ENCODE measurements at regions not wholly inside any gene's neighbourhood (a gene's known extent, or its start where the extent isn't known, plus 50 kb on each side); places are given as distances from the start of the nearest gene placed in this dataset.

DNA sequence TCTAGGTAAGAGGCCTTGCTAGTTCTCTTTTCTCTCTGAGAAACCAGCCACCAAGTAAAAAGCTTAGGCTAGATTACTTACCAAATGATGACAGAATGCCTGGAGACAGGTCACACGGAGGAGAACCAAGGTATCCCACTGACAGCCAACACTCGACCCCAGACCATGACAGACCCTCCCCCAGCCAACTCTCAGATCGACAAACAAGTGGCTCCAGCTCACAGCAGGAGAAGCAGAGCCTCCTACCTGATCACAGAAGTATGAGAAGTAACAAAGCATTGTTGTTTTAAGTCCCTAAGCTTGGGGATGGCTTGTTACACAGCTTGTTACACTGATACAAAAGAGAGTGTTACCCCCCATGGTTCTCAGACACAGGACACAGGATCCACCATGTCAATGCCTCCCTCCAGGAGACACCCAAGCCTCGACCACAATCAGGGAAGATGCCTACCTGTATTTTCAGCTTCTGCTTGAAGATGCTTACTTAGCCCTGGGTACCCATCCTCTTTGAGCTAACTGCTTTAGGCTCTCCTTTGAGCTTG is 423.8 kb upstream of the JARID2 start (continued):
- TF ChIP-seq, protein P1, sequence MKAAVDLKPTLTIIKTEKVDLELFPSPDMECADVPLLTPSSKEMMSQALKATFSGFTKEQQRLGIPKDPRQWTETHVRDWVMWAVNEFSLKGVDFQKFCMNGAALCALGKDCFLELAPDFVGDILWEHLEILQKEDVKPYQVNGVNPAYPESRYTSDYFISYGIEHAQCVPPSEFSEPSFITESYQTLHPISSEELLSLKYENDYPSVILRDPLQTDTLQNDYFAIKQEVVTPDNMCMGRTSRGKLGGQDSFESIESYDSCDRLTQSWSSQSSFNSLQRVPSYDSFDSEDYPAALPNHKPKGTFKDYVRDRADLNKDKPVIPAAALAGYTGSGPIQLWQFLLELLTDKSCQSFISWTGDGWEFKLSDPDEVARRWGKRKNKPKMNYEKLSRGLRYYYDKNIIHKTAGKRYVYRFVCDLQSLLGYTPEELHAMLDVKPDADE (IDR thresholded peaks at IDR 0.05) = no peak
- TF ChIP-seq STAT1 (IDR thresholded peaks at IDR 0.05; ENCODE audit: unreplicated experiment) = no peak

DNA sequence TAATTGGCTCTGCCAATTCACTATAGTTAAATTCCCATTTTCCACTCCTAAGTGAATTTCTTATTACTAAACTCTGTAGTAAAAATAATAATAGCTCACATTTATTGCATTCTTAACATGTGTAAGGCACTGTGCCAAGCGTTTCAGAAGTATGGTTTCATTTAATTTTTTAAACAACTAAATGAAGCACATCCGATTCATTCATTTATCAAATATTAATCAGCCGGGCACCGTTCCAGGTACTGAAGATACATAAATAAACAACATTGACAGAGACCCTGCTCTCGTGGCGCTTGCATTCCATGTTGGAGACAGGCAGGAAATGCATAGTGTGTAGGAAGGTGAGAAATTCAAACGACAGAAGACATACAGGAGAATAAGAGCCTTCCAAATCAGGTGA is 423.2 kb upstream of the JARID2 start:
- H3K4me1 ChIP-seq (ENCODE audit: insufficient read depth) = peaks cover 41% of the 10 kb centered on the region
- H3K36me3 ChIP-seq (ENCODE audit: insufficient read depth) = no peaks in the 10 kb centered on the region
- Mint-ChIP-seq H3K4me3 (no peak overlapping the region), H3K4me1 (peaks cover 41% of the 10 kb centered on the region), H3K36me3 (ENCODE audit: low read depth) (no peaks in the 10 kb centered on the region; the same call in 1 of the 3 replicates), H3K27ac (no peak overlapping the region), H3K9me3 (no peaks in the 10 kb centered on the region), H3K27me3 (ENCODE audit: insufficient read depth, low read depth, poor library complexity) (peaks cover 14% of the 10 kb centered on the region)
- H3F3A ChIP-seq (replicated peaks; ENCODE audit: low read depth) = peaks cover 18% of the 10 kb centered on the region; the same call in 1 of the 2 replicates
- no peak overlapping the region for H3K4me3 ChIP-seq
- H3K27ac ChIP-seq (ENCODE audit: low read depth) = no peak overlapping the region
- no peaks in the 10 kb centered on the region for H3K27me3 ChIP-seq (ENCODE audit: insufficient read depth)
- no peak overlapping the region for H2AFZ ChIP-seq
- ATAC-seq (no peak), DNase-seq (ENCODE audit: low spot score) (no peak)
- no peaks in the 10 kb centered on the region for H4K20me1 ChIP-seq (replicated peaks; ENCODE audit: insufficient read depth)
- H3K79me2 ChIP-seq (replicated peaks; ENCODE audit: insufficient read depth) = no peaks in the 10 kb centered on the region
- no peak overlapping the region for H3K4me2 ChIP-seq
- H3K9me2 ChIP-seq (ENCODE audit: insufficient read depth) = peaks cover 11% of the 10 kb centered on the region
- TF ChIP-seq ZNF114 (CRISPR knock-in tag; IDR thresholded peaks at IDR 0.05) (no peak), POLR2AphosphoS5 (IDR thresholded peaks at IDR 0.05; ENCODE audit: low read depth) (no peak), EZH2 (IDR thresholded peaks at IDR 0.05; ENCODE audit: low read depth, unreplicated experiment) (no peak), EZH2phosphoT487 (IDR thresholded peaks at IDR 0.05; ENCODE audit: unreplicated experiment) (no peak), STAT1 (IDR thresholded peaks at IDR 0.05; ENCODE audit: unreplicated experiment) (no peak), ZNF331 (CRISPR knock-in tag; IDR thresholded peaks at IDR 0.05; ENCODE audit: low read depth) (no peak), CREB1 (CRISPR knock-in tag; IDR thresholded peaks at IDR 0.05; ENCODE audit: low read depth) (no peak)
- TF ChIP-seq, protein P1 (IDR thresholded peaks at IDR 0.05) = no peak
- TF ChIP-seq, protein P2, sequence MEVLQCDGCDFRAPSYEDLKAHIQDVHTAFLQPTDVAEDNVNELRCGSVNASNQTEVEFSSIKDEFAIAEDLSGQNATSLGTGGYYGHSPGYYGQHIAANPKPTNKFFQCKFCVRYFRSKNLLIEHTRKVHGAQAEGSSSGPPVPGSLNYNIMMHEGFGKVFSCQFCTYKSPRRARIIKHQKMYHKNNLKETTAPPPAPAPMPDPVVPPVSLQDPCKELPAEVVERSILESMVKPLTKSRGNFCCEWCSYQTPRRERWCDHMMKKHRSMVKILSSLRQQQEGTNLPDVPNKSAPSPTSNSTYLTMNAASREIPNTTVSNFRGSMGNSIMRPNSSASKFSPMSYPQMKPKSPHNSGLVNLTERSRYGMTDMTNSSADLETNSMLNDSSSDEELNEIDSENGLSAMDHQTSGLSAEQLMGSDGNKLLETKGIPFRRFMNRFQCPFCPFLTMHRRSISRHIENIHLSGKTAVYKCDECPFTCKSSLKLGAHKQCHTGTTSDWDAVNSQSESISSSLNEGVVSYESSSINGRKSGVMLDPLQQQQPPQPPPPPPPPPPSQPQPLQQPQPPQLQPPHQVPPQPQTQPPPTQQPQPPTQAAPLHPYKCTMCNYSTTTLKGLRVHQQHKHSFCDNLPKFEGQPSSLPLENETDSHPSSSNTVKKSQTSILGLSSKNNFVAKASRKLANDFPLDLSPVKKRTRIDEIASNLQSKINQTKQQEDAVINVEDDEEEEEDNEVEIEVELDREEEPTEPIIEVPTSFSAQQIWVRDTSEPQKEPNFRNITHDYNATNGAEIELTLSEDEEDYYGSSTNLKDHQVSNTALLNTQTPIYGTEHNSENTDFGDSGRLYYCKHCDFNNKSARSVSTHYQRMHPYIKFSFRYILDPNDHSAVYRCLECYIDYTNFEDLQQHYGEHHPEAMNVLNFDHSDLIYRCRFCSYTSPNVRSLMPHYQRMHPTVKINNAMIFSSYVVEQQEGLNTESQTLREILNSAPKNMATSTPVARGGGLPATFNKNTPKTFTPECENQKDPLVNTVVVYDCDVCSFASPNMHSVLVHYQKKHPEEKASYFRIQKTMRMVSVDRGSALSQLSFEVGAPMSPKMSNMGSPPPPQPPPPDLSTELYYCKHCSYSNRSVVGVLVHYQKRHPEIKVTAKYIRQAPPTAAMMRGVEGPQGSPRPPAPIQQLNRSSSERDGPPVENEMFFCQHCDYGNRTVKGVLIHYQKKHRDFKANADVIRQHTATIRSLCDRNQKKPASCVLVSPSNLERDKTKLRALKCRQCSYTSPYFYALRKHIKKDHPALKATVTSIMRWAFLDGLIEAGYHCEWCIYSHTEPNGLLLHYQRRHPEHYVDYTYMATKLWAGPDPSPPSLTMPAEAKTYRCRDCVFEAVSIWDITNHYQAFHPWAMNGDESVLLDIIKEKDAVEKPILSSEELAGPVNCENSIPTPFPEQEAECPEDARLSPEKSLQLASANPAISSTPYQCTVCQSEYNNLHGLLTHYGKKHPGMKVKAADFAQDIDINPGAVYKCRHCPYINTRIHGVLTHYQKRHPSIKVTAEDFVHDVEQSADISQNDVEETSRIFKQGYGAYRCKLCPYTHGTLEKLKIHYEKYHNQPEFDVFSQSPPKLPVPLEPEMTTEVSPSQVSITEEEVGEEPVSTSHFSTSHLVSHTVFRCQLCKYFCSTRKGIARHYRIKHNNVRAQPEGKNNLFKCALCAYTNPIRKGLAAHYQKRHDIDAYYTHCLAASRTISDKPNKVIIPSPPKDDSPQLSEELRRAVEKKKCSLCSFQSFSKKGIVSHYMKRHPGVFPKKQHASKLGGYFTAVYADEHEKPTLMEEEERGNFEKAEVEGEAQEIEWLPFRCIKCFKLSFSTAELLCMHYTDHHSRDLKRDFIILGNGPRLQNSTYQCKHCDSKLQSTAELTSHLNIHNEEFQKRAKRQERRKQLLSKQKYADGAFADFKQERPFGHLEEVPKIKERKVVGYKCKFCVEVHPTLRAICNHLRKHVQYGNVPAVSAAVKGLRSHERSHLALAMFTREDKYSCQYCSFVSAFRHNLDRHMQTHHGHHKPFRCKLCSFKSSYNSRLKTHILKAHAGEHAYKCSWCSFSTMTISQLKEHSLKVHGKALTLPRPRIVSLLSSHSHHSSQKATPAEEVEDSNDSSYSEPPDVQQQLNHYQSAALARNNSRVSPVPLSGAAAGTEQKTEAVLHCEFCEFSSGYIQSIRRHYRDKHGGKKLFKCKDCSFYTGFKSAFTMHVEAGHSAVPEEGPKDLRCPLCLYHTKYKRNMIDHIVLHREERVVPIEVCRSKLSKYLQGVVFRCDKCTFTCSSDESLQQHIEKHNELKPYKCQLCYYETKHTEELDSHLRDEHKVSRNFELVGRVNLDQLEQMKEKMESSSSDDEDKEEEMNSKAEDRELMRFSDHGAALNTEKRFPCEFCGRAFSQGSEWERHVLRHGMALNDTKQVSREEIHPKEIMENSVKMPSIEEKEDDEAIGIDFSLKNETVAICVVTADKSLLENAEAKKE (CRISPR knock-in tag; IDR thresholded peaks at IDR 0.05) = no peak
- TF ChIP-seq, protein P3, sequence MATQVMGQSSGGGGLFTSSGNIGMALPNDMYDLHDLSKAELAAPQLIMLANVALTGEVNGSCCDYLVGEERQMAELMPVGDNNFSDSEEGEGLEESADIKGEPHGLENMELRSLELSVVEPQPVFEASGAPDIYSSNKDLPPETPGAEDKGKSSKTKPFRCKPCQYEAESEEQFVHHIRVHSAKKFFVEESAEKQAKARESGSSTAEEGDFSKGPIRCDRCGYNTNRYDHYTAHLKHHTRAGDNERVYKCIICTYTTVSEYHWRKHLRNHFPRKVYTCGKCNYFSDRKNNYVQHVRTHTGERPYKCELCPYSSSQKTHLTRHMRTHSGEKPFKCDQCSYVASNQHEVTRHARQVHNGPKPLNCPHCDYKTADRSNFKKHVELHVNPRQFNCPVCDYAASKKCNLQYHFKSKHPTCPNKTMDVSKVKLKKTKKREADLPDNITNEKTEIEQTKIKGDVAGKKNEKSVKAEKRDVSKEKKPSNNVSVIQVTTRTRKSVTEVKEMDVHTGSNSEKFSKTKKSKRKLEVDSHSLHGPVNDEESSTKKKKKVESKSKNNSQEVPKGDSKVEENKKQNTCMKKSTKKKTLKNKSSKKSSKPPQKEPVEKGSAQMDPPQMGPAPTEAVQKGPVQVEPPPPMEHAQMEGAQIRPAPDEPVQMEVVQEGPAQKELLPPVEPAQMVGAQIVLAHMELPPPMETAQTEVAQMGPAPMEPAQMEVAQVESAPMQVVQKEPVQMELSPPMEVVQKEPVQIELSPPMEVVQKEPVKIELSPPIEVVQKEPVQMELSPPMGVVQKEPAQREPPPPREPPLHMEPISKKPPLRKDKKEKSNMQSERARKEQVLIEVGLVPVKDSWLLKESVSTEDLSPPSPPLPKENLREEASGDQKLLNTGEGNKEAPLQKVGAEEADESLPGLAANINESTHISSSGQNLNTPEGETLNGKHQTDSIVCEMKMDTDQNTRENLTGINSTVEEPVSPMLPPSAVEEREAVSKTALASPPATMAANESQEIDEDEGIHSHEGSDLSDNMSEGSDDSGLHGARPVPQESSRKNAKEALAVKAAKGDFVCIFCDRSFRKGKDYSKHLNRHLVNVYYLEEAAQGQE (IDR thresholded peaks at IDR 0.05; ENCODE audit: unreplicated experiment) = no peak
- TF ChIP-seq, protein P4, sequence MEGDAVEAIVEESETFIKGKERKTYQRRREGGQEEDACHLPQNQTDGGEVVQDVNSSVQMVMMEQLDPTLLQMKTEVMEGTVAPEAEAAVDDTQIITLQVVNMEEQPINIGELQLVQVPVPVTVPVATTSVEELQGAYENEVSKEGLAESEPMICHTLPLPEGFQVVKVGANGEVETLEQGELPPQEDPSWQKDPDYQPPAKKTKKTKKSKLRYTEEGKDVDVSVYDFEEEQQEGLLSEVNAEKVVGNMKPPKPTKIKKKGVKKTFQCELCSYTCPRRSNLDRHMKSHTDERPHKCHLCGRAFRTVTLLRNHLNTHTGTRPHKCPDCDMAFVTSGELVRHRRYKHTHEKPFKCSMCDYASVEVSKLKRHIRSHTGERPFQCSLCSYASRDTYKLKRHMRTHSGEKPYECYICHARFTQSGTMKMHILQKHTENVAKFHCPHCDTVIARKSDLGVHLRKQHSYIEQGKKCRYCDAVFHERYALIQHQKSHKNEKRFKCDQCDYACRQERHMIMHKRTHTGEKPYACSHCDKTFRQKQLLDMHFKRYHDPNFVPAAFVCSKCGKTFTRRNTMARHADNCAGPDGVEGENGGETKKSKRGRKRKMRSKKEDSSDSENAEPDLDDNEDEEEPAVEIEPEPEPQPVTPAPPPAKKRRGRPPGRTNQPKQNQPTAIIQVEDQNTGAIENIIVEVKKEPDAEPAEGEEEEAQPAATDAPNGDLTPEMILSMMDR (conservative IDR thresholded peaks at IDR 0.05; ENCODE audit: low read depth in 2 of 2) = no peak
